Lung (tissue), 12 donors: ENCODE measurements at regions not wholly inside any gene's neighbourhood (a gene's known extent, or its start where the extent isn't known, plus 50 kb on each side); places are given as distances from the start of the nearest gene placed in this dataset. TPM values are rescaled to one million over a fixed set of nuclear protein-coding genes. Genes with fewer than 3 reads are reported as not detected.

ENCODE experiments used
- ATAC-seq: fragments of 200-7000 bp; cut with Tn5 transposase; one replicate; pipeline ENCODE4 v1.9.1; 2020; ENCODE audit warnings: moderate number of reproducible peaks; ENCODE audit not compliant: insufficient read depth, low FRiP score
- DNase-seq, 3 donors: peaks; one replicate each; pipeline ENCODE4 v3.0.0-alpha.2; 2013 to 2017
- H3K27ac ChIP-seq, 2 donors: one replicate each; pipeline ENCODE4 v1.5.1; 2013; ENCODE audit warnings: mild to moderate bottlenecking in 2 of 2, moderate library complexity in 2 of 2, control low read depth in 1 of 2, inconsistent platforms in 1 of 2, low read depth in 1 of 2, low read length in 1 of 2
- H3K27me3 ChIP-seq, 3 donors: one replicate each; pipeline ENCODE4 v1.5.1; 2013; ENCODE audit warnings: low read length in 2 of 3; ENCODE audit not compliant: control insufficient read depth in 3 of 3, insufficient read depth in 3 of 3
- H3K36me3 ChIP-seq, 4 donors: one replicate each; pipeline ENCODE4 v1.5.1; 2013; ENCODE audit warnings: low read length in 4 of 4, mild to moderate bottlenecking in 1 of 4, moderate library complexity in 1 of 4; ENCODE audit not compliant: control insufficient read depth in 4 of 4, insufficient read depth in 4 of 4
- H3K4me1 ChIP-seq, 5 donors: one replicate each; pipeline ENCODE4 v1.5.1; 2013; ENCODE audit warnings: low read length in 5 of 5, mild to moderate bottlenecking in 2 of 5, moderate library complexity in 1 of 5; ENCODE audit not compliant: control insufficient read depth in 5 of 5, insufficient read depth in 5 of 5
- H3K4me3 ChIP-seq: one replicate; pipeline ENCODE4 v1.5.1; 2013; ENCODE audit warnings: mild to moderate bottlenecking, control low read depth, moderate library complexity
- H3K9ac ChIP-seq, 2 donors: one replicate each; pipeline ENCODE4 v1.5.1; 2013; ENCODE audit warnings: low read length in 2 of 2, control low read depth in 1 of 2; ENCODE audit not compliant: insufficient read depth in 1 of 2
- H3K9me3 ChIP-seq, 4 donors: one replicate each; pipeline ENCODE4 v1.5.1; 2013; ENCODE audit warnings: low read length in 3 of 4, mild to moderate bottlenecking in 1 of 4, moderate library complexity in 1 of 4; ENCODE audit not compliant: control insufficient read depth in 4 of 4, insufficient read depth in 3 of 4
- WGBS, 2 donors: extraction: QIAGEN DNeasy Blood & Tissue Kit; methylation state at CpG; one replicate each; pipeline ENCODE4 v1.1.7; 2013; 5-methylcytosine and 5-hydroxymethylcytosine counted together
- small RNA-seq: library from RNA; depleted of rRNA; stranded (forward); fragments of <200 nt; gene quantifications from one replicate; pipeline ENCODE3, GENCODE V24; 2014; ENCODE audit warnings: low replicate concordance
- TF ChIP-seq, protein P1 (sequence below): IDR thresholded peaks from 2 replicates; pipeline ENCODE4 v1.5.1; 2012; ENCODE audit warnings: mild to moderate bottlenecking; ENCODE audit errors: control extremely low read depth, extremely low read depth
- donor health status: control.
- donor health status: control.
- donor health status: Bipolar disorder and iron deficiency.
- donor health status: healthy.
- donor health status: DM: yes; HTN: yes; CAD: no.

DNA sequence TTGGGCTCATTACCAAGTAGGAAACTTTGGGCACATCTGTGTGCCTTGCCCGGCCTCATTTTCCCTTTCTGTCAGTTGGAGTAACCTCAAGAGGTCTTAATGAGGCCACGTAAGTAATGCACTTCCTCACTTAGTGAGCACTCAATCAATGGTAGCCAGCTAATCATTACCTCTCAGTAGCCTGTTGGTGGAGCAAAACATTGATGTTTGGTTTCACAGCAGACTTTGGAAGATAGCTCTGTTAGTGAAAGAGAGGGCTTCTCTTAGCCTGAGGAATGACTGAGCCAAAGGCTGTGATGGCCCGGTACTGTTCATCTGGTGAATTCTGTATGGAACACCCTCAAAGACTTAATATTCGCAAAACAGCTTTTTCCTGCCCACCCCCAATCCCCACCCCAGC is 55.9 kb upstream of the ID4 start:
- Histone ChIP-seq H3K9me3 (no peaks in the 10 kb centered on the region), H3K9ac (no peak overlapping the region), H3K27me3 (no peaks in the 10 kb centered on the region), H3K27ac (no peak overlapping the region), H3K4me3 (no peak overlapping the region), H3K4me1 (no peaks in the 10 kb centered on the region), H3K36me3 (no peaks in the 10 kb centered on the region)
- ATAC-seq (no peak), DNase-seq (no peak)
- TF ChIP-seq, protein P1, sequence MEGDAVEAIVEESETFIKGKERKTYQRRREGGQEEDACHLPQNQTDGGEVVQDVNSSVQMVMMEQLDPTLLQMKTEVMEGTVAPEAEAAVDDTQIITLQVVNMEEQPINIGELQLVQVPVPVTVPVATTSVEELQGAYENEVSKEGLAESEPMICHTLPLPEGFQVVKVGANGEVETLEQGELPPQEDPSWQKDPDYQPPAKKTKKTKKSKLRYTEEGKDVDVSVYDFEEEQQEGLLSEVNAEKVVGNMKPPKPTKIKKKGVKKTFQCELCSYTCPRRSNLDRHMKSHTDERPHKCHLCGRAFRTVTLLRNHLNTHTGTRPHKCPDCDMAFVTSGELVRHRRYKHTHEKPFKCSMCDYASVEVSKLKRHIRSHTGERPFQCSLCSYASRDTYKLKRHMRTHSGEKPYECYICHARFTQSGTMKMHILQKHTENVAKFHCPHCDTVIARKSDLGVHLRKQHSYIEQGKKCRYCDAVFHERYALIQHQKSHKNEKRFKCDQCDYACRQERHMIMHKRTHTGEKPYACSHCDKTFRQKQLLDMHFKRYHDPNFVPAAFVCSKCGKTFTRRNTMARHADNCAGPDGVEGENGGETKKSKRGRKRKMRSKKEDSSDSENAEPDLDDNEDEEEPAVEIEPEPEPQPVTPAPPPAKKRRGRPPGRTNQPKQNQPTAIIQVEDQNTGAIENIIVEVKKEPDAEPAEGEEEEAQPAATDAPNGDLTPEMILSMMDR, result no peak
- 82% methylated on average over 4 of the region's 4 CpGs for WGBS, 2 donors

DNA sequence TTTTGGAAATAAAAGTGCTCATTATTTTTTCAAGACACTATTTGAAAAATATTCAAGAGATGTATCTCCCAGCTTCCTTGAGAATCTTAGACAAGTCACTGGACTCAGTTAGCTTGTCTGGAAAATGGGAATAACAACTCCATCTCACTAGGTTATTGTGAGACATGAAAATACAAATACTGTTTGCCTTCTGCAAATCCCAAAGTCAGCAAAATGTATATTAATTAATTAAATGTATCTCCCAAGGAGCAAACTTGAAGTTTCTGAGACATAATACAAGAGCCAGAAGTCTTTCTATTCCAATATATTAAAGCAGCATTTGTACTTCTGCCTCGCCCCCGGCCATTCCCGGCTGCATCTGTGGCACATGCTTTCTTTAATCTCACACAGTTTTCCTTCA is 54.6 kb upstream of the ID4 start:
- ATAC-seq, result no peak
- DNase-seq, result no peak
- H3K36me3 ChIP-seq, result no peaks in the 10 kb centered on the region
- 99 to 100% methylated on average over 3 of the region's 3 CpGs for WGBS, 2 donors
- H3K9ac ChIP-seq, result no peak overlapping the region
- H3K4me3 ChIP-seq, result no peak overlapping the region
- H3K4me1 ChIP-seq, result no peaks in the 10 kb centered on the region
- TF ChIP-seq, protein P1, result no peak
- no peak overlapping the region for H3K27ac ChIP-seq
- H3K9me3 ChIP-seq, result no peaks in the 10 kb centered on the region
- H3K27me3 ChIP-seq, result no peaks in the 10 kb centered on the region

Small RNA genes lying in the stretch of these regions (small RNA-seq; reads per million reads assigned to genes)
- gene MIR548A1 (not detected), gene RNA5SP205 (not detected), gene RNU6-801P (not detected)
